ENCODE measurements at regions not wholly inside any gene's neighbourhood (a gene's known extent, or its start where the extent isn't known, plus 50 kb on each side); places are given as distances from the start of the nearest gene placed in this dataset.

- Mint-ChIP-seq H3K27ac (no peak overlapping the region), H3K9me3 (peaks cover 11% of the 10 kb centered on the region), H3K36me3 (no peaks in the 10 kb centered on the region), H3K27me3 (peaks cover 31% of the 10 kb centered on the region), H3K4me3 (no peak overlapping the region), H3K4me1 (no peaks in the 10 kb centered on the region)
- ATAC-seq, result no peak
Observed at GRCh38 chr16:86377251-86378022, 132.9 kb upstream of the FOXF1 start.

GRCh38 chr16:86378128-86378527 lies 132.2 kb upstream of the FOXF1 start:
- peaks cover 11% of the 10 kb centered on the region for H3K9me3 Mint-ChIP-seq
- ATAC-seq, result no peak
- H3K36me3 Mint-ChIP-seq, result no peaks in the 10 kb centered on the region
- H3K4me3 Mint-ChIP-seq, result no peak overlapping the region
- H3K4me1 Mint-ChIP-seq, result no peaks in the 10 kb centered on the region
- H3K27me3 Mint-ChIP-seq, result peaks cover 31% of the 10 kb centered on the region
- no peak overlapping the region for H3K27ac Mint-ChIP-seq

- no peak for ATAC-seq
- H3K27me3 Mint-ChIP-seq, result peaks cover 34% of the 10 kb centered on the region
- no peak overlapping the region for H3K27ac Mint-ChIP-seq
- H3K36me3 Mint-ChIP-seq, result no peaks in the 10 kb centered on the region
- H3K4me3 Mint-ChIP-seq, result no peak overlapping the region
- H3K9me3 Mint-ChIP-seq, result peaks cover 11% of the 10 kb centered on the region
- H3K4me1 Mint-ChIP-seq, result no peaks in the 10 kb centered on the region
Observed at GRCh38 chr16:86378831-86379504, 131.4 kb upstream of the FOXF1 start.

- H3K27me3 Mint-ChIP-seq, result peaks cover 39% of the 10 kb centered on the region
- H3K36me3 Mint-ChIP-seq, result no peaks in the 10 kb centered on the region
- no peak overlapping the region for H3K4me3 Mint-ChIP-seq
- H3K27ac Mint-ChIP-seq, result no peak overlapping the region
- H3K4me1 Mint-ChIP-seq, result no peaks in the 10 kb centered on the region
- peaks cover 10% of the 10 kb centered on the region for H3K9me3 Mint-ChIP-seq
- no peak for ATAC-seq
Observed at GRCh38 chr16:86379505-86379846, 130.9 kb upstream of the FOXF1 start.

- Mint-ChIP-seq H3K4me1 (no peaks in the 10 kb centered on the region), H3K36me3 (no peaks in the 10 kb centered on the region), H3K9me3 (peaks cover 5% of the 10 kb centered on the region), H3K4me3 (no peak overlapping the region), H3K27me3 (peaks cover 40% of the 10 kb centered on the region), H3K27ac (no peak overlapping the region)
- no peak for ATAC-seq
Observed at GRCh38 chr16:86380030-86380429, 130.3 kb upstream of the FOXF1 start.

GRCh38 chr16:86381491-86381890 lies 128.8 kb upstream of the FOXF1 start:
- peaks cover 50% of the 10 kb centered on the region for H3K27me3 Mint-ChIP-seq
- H3K27ac Mint-ChIP-seq, result no peak overlapping the region
- H3K4me3 Mint-ChIP-seq, result no peak overlapping the region
- no peaks in the 10 kb centered on the region for H3K9me3 Mint-ChIP-seq
- ATAC-seq, result no peak
- H3K4me1 Mint-ChIP-seq, result no peaks in the 10 kb centered on the region
- no peaks in the 10 kb centered on the region for H3K36me3 Mint-ChIP-seq

GRCh38 chr16:86382067-86382773 lies 128.1 kb upstream of the FOXF1 start:
- H3K27ac Mint-ChIP-seq, result no peak overlapping the region
- no peak for ATAC-seq
- no peak overlapping the region for H3K4me3 Mint-ChIP-seq
- H3K27me3 Mint-ChIP-seq, result peaks cover 51% of the 10 kb centered on the region
- H3K36me3 Mint-ChIP-seq, result no peaks in the 10 kb centered on the region
- H3K4me1 Mint-ChIP-seq, result no peaks in the 10 kb centered on the region
- H3K9me3 Mint-ChIP-seq, result no peaks in the 10 kb centered on the region

- H3K27me3 Mint-ChIP-seq, result peaks cover 56% of the 10 kb centered on the region
Observed at GRCh38 chr16:86382774-86383407, 127.4 kb upstream of the FOXF1 start.

GRCh38 chr16:86383488-86384262 lies 126.7 kb upstream of the FOXF1 start:
- no peak for ATAC-seq
- no peaks in the 10 kb centered on the region for H3K36me3 Mint-ChIP-seq
- H3K27ac Mint-ChIP-seq, result no peak overlapping the region
- no peaks in the 10 kb centered on the region for H3K9me3 Mint-ChIP-seq
- no peaks in the 10 kb centered on the region for H3K4me1 Mint-ChIP-seq
- H3K4me3 Mint-ChIP-seq, result no peak overlapping the region
- peaks cover 64% of the 10 kb centered on the region for H3K27me3 Mint-ChIP-seq

More at GRCh38 chr16:86382774-86383407, 127.4 kb upstream of the FOXF1 start:
- H3K27ac Mint-ChIP-seq, result no peak overlapping the region
- H3K4me1 Mint-ChIP-seq, result no peaks in the 10 kb centered on the region
- H3K9me3 Mint-ChIP-seq, result no peaks in the 10 kb centered on the region
- no peak for ATAC-seq
- H3K36me3 Mint-ChIP-seq, result no peaks in the 10 kb centered on the region
- no peak overlapping the region for H3K4me3 Mint-ChIP-seq

GRCh38 chr16:86384263-86384649 lies 126.1 kb upstream of the FOXF1 start:
- Mint-ChIP-seq H3K36me3 (no peaks in the 10 kb centered on the region), H3K4me1 (no peaks in the 10 kb centered on the region)
- ATAC-seq, result no peak

GRCh38 chr16:86384980-86385379 lies 125.3 kb upstream of the FOXF1 start:
- H3K27me3 Mint-ChIP-seq, result peaks cover 65% of the 10 kb centered on the region
- no peak for ATAC-seq

More at GRCh38 chr16:86384263-86384649, 126.1 kb upstream of the FOXF1 start:
- Mint-ChIP-seq H3K4me3 (no peak overlapping the region), H3K27ac (no peak overlapping the region), H3K27me3 (peaks cover 65% of the 10 kb centered on the region), H3K9me3 (no peaks in the 10 kb centered on the region)

GRCh38 chr16:86387468-86388440 lies 122.6 kb upstream of the FOXF1 start:
- no peak overlapping the region for H3K27ac Mint-ChIP-seq

More at GRCh38 chr16:86384980-86385379, 125.3 kb upstream of the FOXF1 start:
- no peak overlapping the region for H3K4me3 Mint-ChIP-seq
- no peaks in the 10 kb centered on the region for H3K36me3 Mint-ChIP-seq
- H3K9me3 Mint-ChIP-seq, result no peaks in the 10 kb centered on the region
- no peaks in the 10 kb centered on the region for H3K4me1 Mint-ChIP-seq
- no peak overlapping the region for H3K27ac Mint-ChIP-seq

GRCh38 chr16:86388976-86389375 lies 121.4 kb upstream of the FOXF1 start:
- H3K36me3 Mint-ChIP-seq, result no peaks in the 10 kb centered on the region
- H3K27ac Mint-ChIP-seq, result no peak overlapping the region
- no peak for ATAC-seq
- no peaks in the 10 kb centered on the region for H3K4me1 Mint-ChIP-seq
- no peaks in the 10 kb centered on the region for H3K9me3 Mint-ChIP-seq
- H3K27me3 Mint-ChIP-seq, result peaks cover 31% of the 10 kb centered on the region
- no peak overlapping the region for H3K4me3 Mint-ChIP-seq

More at GRCh38 chr16:86387468-86388440, 122.6 kb upstream of the FOXF1 start:
- peaks cover 43% of the 10 kb centered on the region for H3K27me3 Mint-ChIP-seq
- H3K4me3 Mint-ChIP-seq, result no peak overlapping the region
- H3K4me1 Mint-ChIP-seq, result no peaks in the 10 kb centered on the region
- H3K36me3 Mint-ChIP-seq, result no peaks in the 10 kb centered on the region
- no peaks in the 10 kb centered on the region for H3K9me3 Mint-ChIP-seq
- no peak for ATAC-seq

Measured in stimulated activated memory B cell treated with anti-CD40 and anti-IgM and Interleukin-4, amounts not matched to agents 10 μg/mL and 1 μg/mL and 100 μg/mL, for 72 hours (primary cell).